A549 (cell line): ENCODE measurements at regions not wholly inside any gene's neighbourhood (a gene's known extent, or its start where the extent isn't known, plus 50 kb on each side); places are given as distances from the start of the nearest gene placed in this dataset.

Experiments
- ATAC-seq, 2 experiments: fragments of 200-7000 bp in 1 of 2; fragments of >200 bp in 1 of 2; cut with Nextera tagmentation in 1 of 2; cut with Tn5 transposase in 1 of 2; 3 replicates each; pipeline versions ENCODE4 v1.8.0 to v1.9.1; 2018 to 2020; ENCODE audit warnings: mild to moderate bottlenecking in 1 of 2, moderate library complexity in 1 of 2
- CTCF ChIA-PET: fragments of 300-600 bp; sonication (Branson Sonifier 250); formaldehyde crosslinking; extraction: SDS; loops from one replicate; lab custom pipeline; 2021; ENCODE audit warnings: antibody characterized with exemption, inconsistent platforms; lab: Yijun Ruan, JAX
- POLR2A ChIA-PET: fragments of 350-600 bp; formaldehyde crosslinking; extraction: SDS; loops from one replicate; lab custom pipeline; 2021; ENCODE audit warnings: antibody characterized with exemption, inconsistent platforms; lab: Yijun Ruan, JAX
- DNase-seq, 2 experiments: peaks; one replicate each; pipeline versions ENCODE4 v3.0.0 to v3.0.0-alpha.2; 2011 to 2016; ENCODE audit warnings: low read depth in 1 of 2, low spot score in 1 of 2
- FAIRE-seq: peaks from 2 replicates; lab custom pipeline; 2011; peaks lifted over from hg19 to GRCh38; lab: Jason Lieb, UNC
- H3K27ac ChIP-seq, 2 experiments: fragments of >200 bp; sonication (Bioruptor Twin); formaldehyde crosslinking; 3 replicates each; pipeline ENCODE4 v1.5.1; 2016 to 2017
- H3K4me1 ChIP-seq: fragments of >200 bp; sonication (Bioruptor Twin); formaldehyde crosslinking; 3 replicates; pipeline ENCODE4 v1.6.1; 2016
- H3K4me2 ChIP-seq: fragments of >200 bp; sonication (Bioruptor Twin); formaldehyde crosslinking; 3 replicates; pipeline ENCODE4 v1.6.1; 2016
- H3K4me3 ChIP-seq: fragments of >200 bp; sonication (Bioruptor Twin); formaldehyde crosslinking; 3 replicates; pipeline ENCODE4 v1.5.1; 2016
- H3K9me3 ChIP-seq: fragments of >200 bp; sonication (Bioruptor Twin); formaldehyde crosslinking; 3 replicates; pipeline ENCODE4 v1.6.1; 2016
- CBX2 ChIP-seq: fragments of 200-600 bp; sonication (generic); IDR thresholded peaks from 2 replicates; pipeline ENCODE4 v1.6.1; 2016; ENCODE audit warnings: low read depth, mild to moderate bottlenecking, borderline replicate concordance
- CEBPB ChIP-seq, 2 experiments: fragments of >200 bp in 1 of 2; sonication (Bioruptor Twin) in 1 of 2; formaldehyde crosslinking in 1 of 2; IDR thresholded peaks; 2 replicates each; pipeline ENCODE4 v1.6.1; 2012 to 2016
- E2F6 ChIP-seq: IDR thresholded peaks from 2 replicates; pipeline ENCODE4 v1.6.1; 2012; ENCODE audit warnings: low read depth, borderline replicate concordance
- HOXA7 ChIP-seq: fragments of 250-450 bp; sonication (Bioruptor Pico); IDR thresholded peaks from 2 replicates; pipeline ENCODE4 v1.5.0; 2020; ENCODE audit warnings: mild to moderate bottlenecking, moderate library complexity
- HOXB13 ChIP-seq: fragments of 250-450 bp; sonication (Bioruptor Pico); IDR thresholded peaks from 2 replicates; pipeline ENCODE4 v1.5.0; 2020; ENCODE audit warnings: low read depth, mild to moderate bottlenecking, moderate library complexity
- HOXB5 ChIP-seq: fragments of 250-450 bp; sonication (Bioruptor Pico); IDR thresholded peaks from 2 replicates; pipeline ENCODE4 v1.5.0; 2020; ENCODE audit warnings: mild to moderate bottlenecking, moderate library complexity
- JUN ChIP-seq, 2 experiments: fragments of >200 bp; sonication (Bioruptor Twin); formaldehyde crosslinking; IDR thresholded peaks; 2 replicates in 1 of 2; 3 replicates in 1 of 2; pipeline ENCODE4 v1.6.1; 2016 to 2017
- JUNB ChIP-seq: fragments of >200 bp; sonication (Bioruptor Twin); formaldehyde crosslinking; IDR thresholded peaks from 2 replicates; pipeline ENCODE4 v1.6.1; 2016
- KDM5A ChIP-seq: fragments of 200-600 bp; sonication (generic); IDR thresholded peaks from 2 replicates; pipeline ENCODE4 v1.6.1; 2016; ENCODE audit warnings: antibody characterized with exemption, mild to moderate bottlenecking
- MAFK ChIP-seq: fragments of 450-650 bp; IDR thresholded peaks from 2 replicates; pipeline ENCODE4 v1.6.1; 2014; ENCODE audit not compliant: partially characterized antibody
- NPAS2 ChIP-seq: fragments of 250-450 bp; sonication (Bioruptor Pico); IDR thresholded peaks from 2 replicates; pipeline ENCODE4 v1.8.0; 2022; ENCODE audit warnings: mild to moderate bottlenecking, moderate library complexity, borderline replicate concordance
- POLR2AphosphoS2 ChIP-seq: conservative IDR thresholded peaks from 2 replicates; pipeline ENCODE4 v1.6.1; 2012; ENCODE audit warnings: low read length, improper control_type of control experiment, inconsistent platforms
- RCOR1 ChIP-seq: fragments of 150-350 bp; IDR thresholded peaks from 2 replicates; pipeline ENCODE4 v1.6.1; 2014; ENCODE audit warnings: antibody characterized with exemption, low read length, low read depth
- RNF2 ChIP-seq: fragments of 200-600 bp; sonication (generic); IDR thresholded peaks from 2 replicates; pipeline ENCODE4 v1.6.1; 2016; ENCODE audit warnings: low read depth, mild to moderate bottlenecking, antibody characterized with exemption, moderate library complexity, borderline replicate concordance
- SREBF2 ChIP-seq: fragments of 450-650 bp; IDR thresholded peaks from 2 replicates; pipeline ENCODE4 v1.6.1; 2014; ENCODE audit warnings: mild to moderate bottlenecking, moderate library complexity
- ZC3H11A ChIP-seq: fragments of 450-650 bp; IDR thresholded peaks from 2 replicates; pipeline ENCODE4 v1.6.1; 2014; ENCODE audit warnings: antibody characterized with exemption, mild to moderate bottlenecking
- ZFP36 ChIP-seq: fragments of 450-650 bp; IDR thresholded peaks from 2 replicates; pipeline ENCODE4 v1.6.1; 2014; ENCODE audit warnings: borderline replicate concordance; ENCODE audit not compliant: partially characterized antibody
- ZNF302 ChIP-seq: fragments of 250-450 bp; sonication (Bioruptor Pico); IDR thresholded peaks from 2 replicates; pipeline ENCODE4 v1.9.0; 2021; ENCODE audit warnings: inconsistent platforms, mild to moderate bottlenecking, moderate library complexity
- WGBS: methylation state at CpG from one replicate; pipeline ENCODE4 v1.1.6; 2017; ENCODE audit errors: missing lambda C conversion rate; 5-methylcytosine and 5-hydroxymethylcytosine counted together
- TF ChIP-seq, protein P1 (sequence below): fragments of >200 bp; sonication (Bioruptor Twin); formaldehyde crosslinking; IDR thresholded peaks from 2 replicates; pipeline ENCODE4 v1.6.1; 2016
- TF ChIP-seq, protein P2 (sequence below): IDR thresholded peaks from 2 replicates; pipeline ENCODE4 v1.6.1; 2012
- TF ChIP-seq, protein P3 (sequence below): fragments of 200-600 bp; sonication (generic); IDR thresholded peaks from 2 replicates; pipeline ENCODE4 v1.6.1; 2016; ENCODE audit warnings: antibody characterized with exemption, mild to moderate bottlenecking, moderate library complexity

DNA sequence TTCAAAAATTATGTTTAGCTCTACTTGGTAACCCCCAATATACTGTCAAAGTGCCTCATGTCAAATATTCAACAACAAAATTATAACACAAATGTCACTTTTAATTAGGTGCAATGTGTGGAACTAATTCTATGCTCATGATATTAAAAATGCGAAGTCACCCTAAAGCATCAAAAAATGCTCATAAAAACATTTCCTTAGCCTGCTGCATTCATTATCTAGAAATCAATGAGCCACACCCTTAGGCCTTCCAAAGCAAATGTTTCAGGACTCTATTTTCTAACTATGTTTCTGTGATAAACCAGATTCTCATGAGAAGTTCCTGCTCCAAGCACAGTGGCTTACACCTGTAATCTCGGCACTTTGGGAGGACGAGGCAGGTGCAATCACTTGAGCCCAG, 75.0 kb upstream of the ANK3 start:
- CTCF ChIA-PET: interaction anchor here (1.1 kb wide), 1 partner anchor 165 kb away, joined by 3 read pairs; no protein-coding TSS in a partner anchor
- no peak for DNase-seq

DNA sequence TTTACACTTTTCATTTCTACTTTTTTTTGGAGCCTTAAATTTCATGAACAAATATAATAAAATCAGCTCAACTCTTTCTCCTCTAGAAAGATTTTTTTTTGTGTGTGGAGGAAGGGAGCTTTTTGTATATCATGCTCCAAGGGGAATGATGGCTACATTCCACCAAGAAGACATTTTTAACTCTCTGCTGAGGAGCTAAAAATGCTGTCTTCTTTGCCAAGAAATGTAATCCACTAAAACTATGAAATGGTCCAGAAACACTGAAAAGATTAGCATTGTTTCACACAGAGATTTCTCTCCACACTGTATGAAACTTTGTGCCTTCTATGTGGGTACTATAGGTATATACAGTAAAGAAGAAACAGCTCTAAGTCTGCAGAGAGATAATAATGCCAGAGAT, 74.1 kb upstream of the ANK3 start:
- H3K9me3 ChIP-seq: no peaks in the 10 kb centered on the region
- TF ChIP-seq RNF2 (no peak), ZFP36 (no peak), CEBPB (IDR thresholded peaks at IDR 0.05) (no peak)
- no peak for FAIRE-seq
- ATAC-seq: no peak
- H3K4me2 ChIP-seq: no peak overlapping the region
- ChIA-PET POLR2A (no interaction called here), CTCF (interaction anchor here (0.6 to 1.1 kb wide), 3 partner anchors 19 to 1405 kb away, joined by 3 to 7 read pairs (median 3); no protein-coding TSS in a partner anchor)
- peaks cover 17% of the 10 kb centered on the region; the same call in 2 of the 3 replicates for H3K4me1 ChIP-seq
- no peak overlapping the region for H3K4me3 ChIP-seq
- no peak for DNase-seq
- H3K27ac ChIP-seq: no peak overlapping the region

More for the DNA sequence above, 75.0 kb upstream of the ANK3 start:
- H3K4me1 ChIP-seq: peaks cover 17% of the 10 kb centered on the region; the same call in 2 of the 3 replicates
- 83% methylated on average over 3 of the region's 3 CpGs for WGBS
- POLR2A ChIA-PET: no interaction called here
- H3K4me2 ChIP-seq: no peak overlapping the region
- ATAC-seq (no peak), FAIRE-seq (no peak)
- H3K9me3 ChIP-seq: no peaks in the 10 kb centered on the region
- no peak for TF ChIP-seq RCOR1
- H3K27ac ChIP-seq: no peak overlapping the region
- no peak overlapping the region for H3K4me3 ChIP-seq

GRCh38 chr10:60461688-60462087, 72.0 kb upstream of the ANK3 start:
- peaks cover 10% of the 10 kb centered on the region; the same call in 2 of the 3 replicates for H3K4me1 ChIP-seq
- no peak for DNase-seq
- H3K4me3 ChIP-seq: no peak overlapping the region
- POLR2A ChIA-PET: no interaction called here
- 69% methylated on average over 7 of the region's 7 CpGs for whole genome bisulfite sequencing
- CTCF ChIA-PET: interaction anchor here (0.7 to 1.4 kb wide), 3 partner anchors 10 to 252 kb away, joined by 3 read pairs; no protein-coding TSS in a partner anchor
- TF ChIP-seq MAFK (no peak), CBX2 (no peak), NPAS2 (CRISPR knock-in tag) (no peak), E2F6 (no peak), SREBF2 (no peak), HOXA7 (CRISPR knock-in tag) (no peak), CEBPB (IDR thresholded peaks at IDR 0.05) (no peak)
- TF ChIP-seq, protein P1, sequence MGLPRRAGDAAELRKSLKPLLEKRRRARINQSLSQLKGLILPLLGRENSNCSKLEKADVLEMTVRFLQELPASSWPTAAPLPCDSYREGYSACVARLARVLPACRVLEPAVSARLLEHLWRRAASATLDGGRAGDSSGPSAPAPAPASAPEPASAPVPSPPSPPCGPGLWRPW: no peak
- H3K9me3 ChIP-seq: no peaks in the 10 kb centered on the region
- no peak overlapping the region for H3K4me2 ChIP-seq
- H3K27ac ChIP-seq: no peak overlapping the region
- ATAC-seq: no peak
- FAIRE-seq: no peak

- Histone ChIP-seq H3K4me1 (no peaks in the 10 kb centered on the region), H3K27ac (no peak overlapping the region)
- TF ChIP-seq ZNF302 (CRISPR knock-in tag): no peak
- TF ChIP-seq JUNB: no peak
- TF ChIP-seq KDM5A: no peak
- TF ChIP-seq, protein P2, sequence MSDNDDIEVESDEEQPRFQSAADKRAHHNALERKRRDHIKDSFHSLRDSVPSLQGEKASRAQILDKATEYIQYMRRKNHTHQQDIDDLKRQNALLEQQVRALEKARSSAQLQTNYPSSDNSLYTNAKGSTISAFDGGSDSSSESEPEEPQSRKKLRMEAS: no peak
- no peak for TF ChIP-seq HOXB5 (CRISPR knock-in tag)
- no peak for TF ChIP-seq JUN (IDR thresholded peaks at IDR 0.05)
- TF ChIP-seq ZC3H11A: no peak
- no peak for TF ChIP-seq POLR2AphosphoS2
- TF ChIP-seq, protein P3, sequence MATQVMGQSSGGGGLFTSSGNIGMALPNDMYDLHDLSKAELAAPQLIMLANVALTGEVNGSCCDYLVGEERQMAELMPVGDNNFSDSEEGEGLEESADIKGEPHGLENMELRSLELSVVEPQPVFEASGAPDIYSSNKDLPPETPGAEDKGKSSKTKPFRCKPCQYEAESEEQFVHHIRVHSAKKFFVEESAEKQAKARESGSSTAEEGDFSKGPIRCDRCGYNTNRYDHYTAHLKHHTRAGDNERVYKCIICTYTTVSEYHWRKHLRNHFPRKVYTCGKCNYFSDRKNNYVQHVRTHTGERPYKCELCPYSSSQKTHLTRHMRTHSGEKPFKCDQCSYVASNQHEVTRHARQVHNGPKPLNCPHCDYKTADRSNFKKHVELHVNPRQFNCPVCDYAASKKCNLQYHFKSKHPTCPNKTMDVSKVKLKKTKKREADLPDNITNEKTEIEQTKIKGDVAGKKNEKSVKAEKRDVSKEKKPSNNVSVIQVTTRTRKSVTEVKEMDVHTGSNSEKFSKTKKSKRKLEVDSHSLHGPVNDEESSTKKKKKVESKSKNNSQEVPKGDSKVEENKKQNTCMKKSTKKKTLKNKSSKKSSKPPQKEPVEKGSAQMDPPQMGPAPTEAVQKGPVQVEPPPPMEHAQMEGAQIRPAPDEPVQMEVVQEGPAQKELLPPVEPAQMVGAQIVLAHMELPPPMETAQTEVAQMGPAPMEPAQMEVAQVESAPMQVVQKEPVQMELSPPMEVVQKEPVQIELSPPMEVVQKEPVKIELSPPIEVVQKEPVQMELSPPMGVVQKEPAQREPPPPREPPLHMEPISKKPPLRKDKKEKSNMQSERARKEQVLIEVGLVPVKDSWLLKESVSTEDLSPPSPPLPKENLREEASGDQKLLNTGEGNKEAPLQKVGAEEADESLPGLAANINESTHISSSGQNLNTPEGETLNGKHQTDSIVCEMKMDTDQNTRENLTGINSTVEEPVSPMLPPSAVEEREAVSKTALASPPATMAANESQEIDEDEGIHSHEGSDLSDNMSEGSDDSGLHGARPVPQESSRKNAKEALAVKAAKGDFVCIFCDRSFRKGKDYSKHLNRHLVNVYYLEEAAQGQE: no peak
- TF ChIP-seq NPAS2 (CRISPR knock-in tag): no peak
- no peak for TF ChIP-seq ZFP36
- TF ChIP-seq HOXB13: no peak
- TF ChIP-seq, all 56 proteins: peak for 0
- Histone ChIP-seq H3K4me2 (no peak overlapping the region), H3K9me3 (no peaks in the 10 kb centered on the region), H3K4me3 (no peak overlapping the region)
- ATAC-seq (no peak), DNase-seq (no peak), FAIRE-seq (peak; percentile 54)
- POLR2A ChIA-PET: no interaction called here
- whole genome bisulfite sequencing: 72% methylated on average over 4 of the region's 4 CpGs
- CTCF ChIA-PET: interaction anchor here (0.9 to 1.2 kb wide), 2 partner anchors 15 to 221 kb away, joined by 3 to 7 read pairs; no protein-coding TSS in a partner anchor
Observed at GRCh38 chr10:60459701-60460457, 70.2 kb upstream of the ANK3 start.
